Natural killer cell (primary cell): ENCODE measurements at regions not wholly inside any gene's neighbourhood (a gene's known extent, or its start where the extent isn't known, plus 50 kb on each side); places are given as distances from the start of the nearest gene placed in this dataset.

Experiments
- ATAC-seq, 3 donors: fragments of 150-1000 bp in 2 of 3; fragments of 200-7000 bp in 1 of 3; cut with Tn5 transposase; 1 replicate in 1 of 3; 2 replicates in 2 of 3; pipeline ENCODE4 v1.10.0; 2021; ENCODE audit warnings: mild to moderate bottlenecking in 2 of 3, moderate library complexity in 2 of 3
- DNase-seq, 2 donors: peaks; one replicate each; pipeline versions ENCODE4 v3.0.0 to v3.0.0-alpha.2; 2013 to 2021; ENCODE audit warnings: mixed read lengths in 1 of 2
- H3K27ac ChIP-seq: one replicate; pipeline ENCODE4 v1.5.1; 2013; ENCODE audit warnings: mild to moderate bottlenecking, low read length
- H3K27me3 ChIP-seq: one replicate; pipeline ENCODE4 v1.6.1; 2013; ENCODE audit warnings: low read length; ENCODE audit not compliant: control insufficient read depth, insufficient read depth
- H3K36me3 ChIP-seq: one replicate; pipeline ENCODE4 v1.6.1; 2013; ENCODE audit warnings: low read length; ENCODE audit not compliant: control insufficient read depth, insufficient read depth
- H3K4me1 ChIP-seq: one replicate; pipeline ENCODE4 v1.6.1; 2013; ENCODE audit warnings: low read length; ENCODE audit not compliant: control insufficient read depth, insufficient read depth
- H3K4me3 ChIP-seq: one replicate; pipeline ENCODE4 v1.5.1; 2013; ENCODE audit warnings: low read length
- H3K9me3 ChIP-seq: one replicate; pipeline ENCODE4 v1.6.1; 2013; ENCODE audit warnings: low read length; ENCODE audit not compliant: control insufficient read depth, insufficient read depth
- H3K27ac Mint-ChIP-seq, 2 donors: one replicate each; pipeline ENCODE4 v1.8.0; 2022; ENCODE audit warnings: mild to moderate bottlenecking in 2 of 2, mixed read lengths in 2 of 2, moderate library complexity in 1 of 2
- H3K27me3 Mint-ChIP-seq, 2 donors: one replicate each; pipeline ENCODE4 v1.8.0; 2022; ENCODE audit warnings: low read depth in 2 of 2, mixed read lengths in 2 of 2
- H3K36me3 Mint-ChIP-seq: one replicate; pipeline ENCODE4 v1.8.0; 2022; ENCODE audit warnings: mixed read lengths
- H3K4me1 Mint-ChIP-seq, 2 donors: one replicate each; pipeline ENCODE4 v1.8.0; 2022; ENCODE audit warnings: mixed read lengths in 2 of 2
- H3K4me3 Mint-ChIP-seq: one replicate; pipeline ENCODE4 v1.8.0; 2022; ENCODE audit warnings: mild to moderate bottlenecking, moderate library complexity, mixed read lengths
- H3K9me3 Mint-ChIP-seq, 2 donors: one replicate each; pipeline ENCODE4 v1.8.0; 2022; ENCODE audit warnings: mixed read lengths in 2 of 2
- CTCF ChIP-seq: fragments of 200-600 bp; IDR thresholded peaks from one replicate; pipeline ENCODE4 v1.8.0; 2022; ENCODE audit warnings: antibody characterized with exemption
- WGBS: methylation state at CpG from one replicate; pipeline ENCODE4 v1.1.7; 2013; ENCODE audit warnings: missing lambda C conversion rate; ENCODE audit not compliant: insufficient coverage; 5-methylcytosine and 5-hydroxymethylcytosine counted together
- intact Hi-C: fragments of 100-400 bp; cut with micrococcal nuclease; formaldehyde crosslinking; loops from one replicate; pipeline ENCODE4 v1.14.2; 2022

- no peaks in the 10 kb centered on the region for H3K27me3 Mint-ChIP-seq
- H3K4me1 Mint-ChIP-seq: no peaks in the 10 kb centered on the region
- no peak overlapping the region for H3K4me3 Mint-ChIP-seq
- Histone ChIP-seq H3K9me3 (no peaks in the 10 kb centered on the region), H3K27me3 (no peaks in the 10 kb centered on the region), H3K36me3 (no peaks in the 10 kb centered on the region), H3K4me1 (no peaks in the 10 kb centered on the region), H3K4me3 (no peak overlapping the region), H3K27ac (no peak overlapping the region)
- no peak overlapping the region for H3K27ac Mint-ChIP-seq
- peaks cover 6 to 14% of the 10 kb centered on the region in 2 donors for H3K9me3 Mint-ChIP-seq
- H3K36me3 Mint-ChIP-seq: no peaks in the 10 kb centered on the region
- DNase-seq (no peak), ATAC-seq (no peak)
- intact Hi-C loops: no loop called here
- TF ChIP-seq CTCF: no peak
- 88% methylated on average over 3 of the region's 4 CpGs for WGBS
These were observed 96.8 kb upstream of the PHYHIPL start for GRCh38 chr10:59079386-59080226.

GRCh38 chr10:59082249-59082648, 94.2 kb upstream of the PHYHIPL start:
- no peaks in the 10 kb centered on the region for H3K27me3 Mint-ChIP-seq
- no peak overlapping the region for H3K27ac Mint-ChIP-seq

GRCh38 chr10:59085054-59085453, 91.4 kb upstream of the PHYHIPL start:
- Mint-ChIP-seq H3K27ac (no peak overlapping the region), H3K4me3 (no peak overlapping the region), H3K36me3 (no peaks in the 10 kb centered on the region), H3K27me3 (no peaks in the 10 kb centered on the region), H3K9me3 (peaks cover 14 to 19% of the 10 kb centered on the region in 2 donors), H3K4me1 (no peaks in the 10 kb centered on the region)
- H3K36me3 ChIP-seq: no peaks in the 10 kb centered on the region
- no peak overlapping the region for H3K27ac ChIP-seq
- DNase-seq (no peak), ATAC-seq (no peak)
- no peak overlapping the region for H3K4me3 ChIP-seq
- no peaks in the 10 kb centered on the region for H3K9me3 ChIP-seq
- no peak for TF ChIP-seq CTCF
- intact Hi-C loops: no loop called here
- no peaks in the 10 kb centered on the region for H3K27me3 ChIP-seq
- H3K4me1 ChIP-seq: no peaks in the 10 kb centered on the region

More at GRCh38 chr10:59082249-59082648, 94.2 kb upstream of the PHYHIPL start:
- H3K4me1 ChIP-seq: no peaks in the 10 kb centered on the region
- H3K27ac ChIP-seq: no peak overlapping the region
- H3K27me3 ChIP-seq: no peaks in the 10 kb centered on the region
- no peak for ATAC-seq
- no peak overlapping the region for H3K4me3 Mint-ChIP-seq
- H3K9me3 Mint-ChIP-seq: peaks cover 8 to 16% of the 10 kb centered on the region in 2 donors
- DNase-seq: no peak
- no peaks in the 10 kb centered on the region for H3K9me3 ChIP-seq
- WGBS: 79% methylated on average over 3 of the region's 3 CpGs
- H3K4me1 Mint-ChIP-seq: no peaks in the 10 kb centered on the region
- H3K4me3 ChIP-seq: no peak overlapping the region
- H3K36me3 ChIP-seq: no peaks in the 10 kb centered on the region
- no peak for TF ChIP-seq CTCF
- intact Hi-C loops: no loop called here
- H3K36me3 Mint-ChIP-seq: no peaks in the 10 kb centered on the region
